Parathyroid adenoma (tissue), 2 donors: ENCODE measurements at regions not wholly inside any gene's neighbourhood (a gene's known extent, or its start where the extent isn't known, plus 50 kb on each side); places are given as distances from the start of the nearest gene placed in this dataset.

Experiments used
- H2AFZ ChIP-seq: fragments of 300-600 bp; sonication (generic); one replicate; pipeline ENCODE4 v1.7.0; 2017; ENCODE audit warnings: antibody characterized with exemption, mild to moderate bottlenecking
- H3K27ac ChIP-seq: fragments of 300-600 bp; sonication (generic); one replicate; pipeline ENCODE4 v1.7.0; 2017
- H3K27me3 ChIP-seq: fragments of 300-600 bp; sonication (generic); one replicate; pipeline ENCODE4 v1.7.0; 2017; ENCODE audit warnings: low read length; ENCODE audit not compliant: control insufficient read depth, insufficient read depth
- H3K36me3 ChIP-seq: fragments of 300-600 bp; sonication (generic); one replicate; pipeline ENCODE4 v1.7.0; 2017; ENCODE audit warnings: low read length; ENCODE audit not compliant: control insufficient read depth, insufficient read depth
- H3K4me1 ChIP-seq: fragments of 300-600 bp; sonication (generic); one replicate; pipeline ENCODE4 v1.7.0; 2017; ENCODE audit warnings: control low read depth
- H3K4me2 ChIP-seq: fragments of 300-600 bp; sonication (generic); one replicate; pipeline ENCODE4 v1.7.0; 2017; ENCODE audit warnings: low read length
- H3K4me3 ChIP-seq: fragments of 300-600 bp; sonication (generic); one replicate; pipeline ENCODE4 v1.7.0; 2017; ENCODE audit warnings: low read depth, low read length
- H3K79me2 ChIP-seq: fragments of 300-600 bp; sonication (generic); one replicate; pipeline ENCODE4 v1.7.0; 2017; ENCODE audit warnings: control low read depth
- H3K9ac ChIP-seq: fragments of 300-600 bp; sonication (generic); one replicate; pipeline ENCODE4 v1.7.0; 2017; ENCODE audit warnings: mild to moderate bottlenecking
- H3K9me3 ChIP-seq: fragments of 300-600 bp; sonication (generic); one replicate; pipeline ENCODE4 v1.7.0; 2017; ENCODE audit warnings: low read length; ENCODE audit not compliant: control insufficient read depth
- CTCF ChIP-seq: fragments of 300-600 bp; sonication (generic); IDR thresholded peaks from one replicate; pipeline ENCODE4 v1.7.0; 2017; ENCODE audit warnings: antibody characterized with exemption, mild to moderate bottlenecking
- donor health status: primary hyperparathyroidism.

GRCh38 chr10:8811201-8811600 is 756.7 kb downstream of the GATA3 start:
- no peaks in the 10 kb centered on the region for H3K27me3 ChIP-seq
- no peak for TF ChIP-seq CTCF
- no peaks in the 10 kb centered on the region for H3K9me3 ChIP-seq
- H3K4me3 ChIP-seq = no peak overlapping the region
- H3K4me1 ChIP-seq = no peaks in the 10 kb centered on the region
- no peak overlapping the region for H3K27ac ChIP-seq
- no peak overlapping the region for H3K4me2 ChIP-seq
- no peak overlapping the region for H2AFZ ChIP-seq
- no peaks in the 10 kb centered on the region for H3K36me3 ChIP-seq
- no peaks in the 10 kb centered on the region for H3K79me2 ChIP-seq
- no peak overlapping the region for H3K9ac ChIP-seq

- H3K4me2 ChIP-seq = no peak overlapping the region
- no peaks in the 10 kb centered on the region for H3K79me2 ChIP-seq
- H3K9ac ChIP-seq = no peak overlapping the region
- H2AFZ ChIP-seq = no peak overlapping the region
- no peaks in the 10 kb centered on the region for H3K27me3 ChIP-seq
- no peaks in the 10 kb centered on the region for H3K4me1 ChIP-seq
- no peaks in the 10 kb centered on the region for H3K9me3 ChIP-seq
- H3K36me3 ChIP-seq = no peaks in the 10 kb centered on the region
- no peak for TF ChIP-seq CTCF
- H3K4me3 ChIP-seq = no peak overlapping the region
- H3K27ac ChIP-seq = no peak overlapping the region
These were observed 761.5 kb downstream of the GATA3 start for GRCh38 chr10:8815969-8816368.

GRCh38 chr10:8817299-8817698 is 762.8 kb downstream of the GATA3 start:
- TF ChIP-seq CTCF = no peak
- Histone ChIP-seq H3K4me2 (no peak overlapping the region), H3K27ac (no peak overlapping the region), H3K9me3 (no peaks in the 10 kb centered on the region), H3K9ac (no peak overlapping the region), H3K4me1 (no peaks in the 10 kb centered on the region), H2AFZ (no peak overlapping the region), H3K36me3 (no peaks in the 10 kb centered on the region), H3K79me2 (no peaks in the 10 kb centered on the region), H3K27me3 (no peaks in the 10 kb centered on the region), H3K4me3 (no peak overlapping the region)

- Histone ChIP-seq H3K27me3 (no peaks in the 10 kb centered on the region), H3K36me3 (no peaks in the 10 kb centered on the region), H3K4me2 (no peak overlapping the region), H3K79me2 (no peaks in the 10 kb centered on the region), H2AFZ (no peak overlapping the region), H3K9ac (no peak overlapping the region), H3K9me3 (no peaks in the 10 kb centered on the region), H3K4me1 (no peaks in the 10 kb centered on the region), H3K27ac (no peak overlapping the region), H3K4me3 (no peak overlapping the region)
- no peak for TF ChIP-seq CTCF
These were observed 771.1 kb downstream of the GATA3 start for GRCh38 chr10:8825611-8826010.

- Histone ChIP-seq H3K4me2 (no peak overlapping the region), H3K36me3 (no peaks in the 10 kb centered on the region), H2AFZ (no peak overlapping the region), H3K4me3 (no peak overlapping the region), H3K9ac (no peak overlapping the region), H3K4me1 (peaks cover 4% of the 10 kb centered on the region), H3K9me3 (no peaks in the 10 kb centered on the region), H3K27me3 (no peaks in the 10 kb centered on the region), H3K79me2 (no peaks in the 10 kb centered on the region), H3K27ac (no peak overlapping the region)
- no peak for TF ChIP-seq CTCF
These were observed 775.1 kb downstream of the GATA3 start for GRCh38 chr10:8829592-8829991.
